HTR-8/SVneo (cell line): ENCODE measurements at regions not wholly inside any gene's neighbourhood (a gene's known extent, or its start where the extent isn't known, plus 50 kb on each side); places are given as distances from the start of the nearest gene placed in this dataset.

ENCODE experiments used
- DNase-seq: peaks from one replicate; pipeline ENCODE4 v3.0.0; 2011; ENCODE audit warnings: low spot score, mixed read lengths; ENCODE audit not compliant: insufficient read length
- FAIRE-seq: peaks from 2 replicates; lab custom pipeline; 2011; peaks lifted over from hg19 to GRCh38; lab: Jason Lieb, UNC

DNA sequence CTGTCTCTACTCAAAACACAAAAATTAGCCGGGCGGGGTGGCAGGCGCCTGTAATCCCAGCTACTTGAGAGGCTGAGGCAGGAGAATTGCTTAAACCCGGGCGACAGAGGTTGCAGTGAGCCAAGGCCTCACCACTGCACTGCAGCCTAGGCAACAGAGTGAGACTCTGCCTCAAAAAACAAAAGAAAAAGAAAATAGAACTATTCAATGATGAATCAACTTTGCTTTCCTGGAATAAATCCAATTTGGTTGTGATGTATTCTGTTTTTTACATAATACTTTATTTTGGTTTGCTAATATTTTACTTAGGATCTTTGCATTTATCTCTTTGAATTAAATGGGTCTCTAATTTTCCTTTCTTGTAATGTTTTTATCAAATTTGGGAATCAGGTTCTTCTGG, 86.3 kb upstream of the MBOAT2 start:
- no peak for FAIRE-seq

GRCh38 chr2:9087121-9087681, 83.7 kb upstream of the MBOAT2 start:
- no peak for FAIRE-seq
- peak; percentile 61 for DNase-seq

More for the DNA sequence above, 86.3 kb upstream of the MBOAT2 start:
- no peak for DNase-seq

DNA sequence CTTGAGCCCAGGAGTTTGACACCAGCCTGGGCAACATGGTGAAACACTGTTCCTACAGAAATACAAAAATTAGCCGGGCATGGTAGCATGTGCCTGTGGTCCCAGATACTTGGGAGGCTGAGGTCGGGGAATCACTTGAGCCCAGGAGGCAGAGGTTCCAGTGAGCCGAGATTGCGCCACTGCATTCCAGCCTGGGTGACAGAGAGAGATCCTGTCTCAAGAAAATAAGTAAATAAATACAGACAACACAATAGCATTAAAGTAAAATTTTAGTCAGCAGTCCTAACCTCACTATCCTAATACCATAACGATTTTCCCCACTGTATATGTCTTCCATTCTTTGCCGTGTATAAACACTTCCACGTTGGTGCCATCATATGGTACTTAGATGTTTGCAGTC, 83.0 kb upstream of the MBOAT2 start:
- FAIRE-seq: no peak
- no peak for DNase-seq

- DNase-seq (no peak), FAIRE-seq (no peak)
These were observed 81.9 kb upstream of the MBOAT2 start for GRCh38 chr2:9085353-9085752.

DNA sequence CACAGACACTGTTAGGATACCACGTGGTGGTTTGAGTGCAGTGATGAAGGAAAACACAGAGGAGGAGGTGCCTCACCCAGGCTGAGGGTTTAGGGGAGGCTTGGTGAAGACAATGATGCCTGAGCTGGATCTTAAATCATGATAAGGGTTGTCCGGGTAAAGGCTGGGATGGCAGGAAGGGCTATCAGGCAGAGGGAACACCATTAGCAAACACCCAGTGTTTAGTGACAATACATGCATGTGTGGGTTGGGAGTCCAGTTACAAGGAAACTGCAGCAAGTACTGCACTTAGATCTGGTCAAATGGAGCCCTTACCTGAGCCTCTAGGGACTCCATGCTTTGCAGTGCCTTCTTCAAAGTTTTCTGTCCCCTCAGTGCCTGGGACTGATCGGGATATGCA, 79.8 kb upstream of the MBOAT2 start:
- FAIRE-seq: no peak
- no peak for DNase-seq

DNA sequence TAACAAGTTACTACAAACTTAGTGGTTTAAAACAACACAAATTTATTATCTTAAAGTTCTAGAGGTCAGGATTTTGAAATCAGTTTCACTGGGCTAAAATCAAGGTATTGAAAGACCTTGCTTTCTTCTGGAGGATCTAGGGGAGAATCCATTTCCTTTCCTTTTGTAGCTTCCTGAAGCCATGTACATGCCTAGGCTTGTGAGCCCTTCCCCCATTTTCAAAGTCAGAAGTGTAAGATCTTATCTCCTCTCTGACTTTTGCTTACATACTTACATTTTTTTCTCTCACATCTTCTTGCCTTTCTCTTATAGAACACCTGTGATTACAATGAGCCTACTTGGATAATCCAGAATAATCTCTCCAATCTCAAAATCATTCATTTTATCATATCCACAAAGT, 78.7 kb upstream of the MBOAT2 start:
- no peak for DNase-seq
- no peak for FAIRE-seq

- no peak for DNase-seq
- FAIRE-seq: no peak
These were observed 78.3 kb upstream of the MBOAT2 start for GRCh38 chr2:9081750-9082149.

GRCh38 chr2:9078405-9078804, 74.9 kb upstream of the MBOAT2 start:
- DNase-seq (no peak), FAIRE-seq (no peak)

DNA sequence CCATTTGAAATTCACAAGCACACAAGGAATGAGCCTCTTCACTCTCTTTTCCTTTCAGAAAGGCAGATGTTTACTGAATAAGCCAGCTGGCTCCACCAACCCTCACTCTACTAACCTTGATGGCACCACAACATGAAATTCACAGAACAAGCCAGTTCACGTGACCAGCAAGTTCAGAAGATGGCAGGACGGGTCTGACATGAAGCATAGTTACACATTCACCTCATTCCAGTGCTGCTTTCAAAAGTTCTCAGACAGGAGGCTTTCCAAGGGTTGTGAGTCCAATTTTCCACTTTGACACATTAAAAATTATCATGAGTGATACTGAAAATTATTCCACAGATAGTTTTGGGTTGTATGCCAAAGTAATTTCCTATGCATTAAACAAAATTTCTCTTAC, 74.2 kb upstream of the MBOAT2 start:
- no peak for DNase-seq
- FAIRE-seq: no peak

GRCh38 chr2:9076755-9077154, 73.3 kb upstream of the MBOAT2 start:
- DNase-seq (no peak), FAIRE-seq (no peak)

GRCh38 chr2:9076210-9076609, 72.7 kb upstream of the MBOAT2 start:
- FAIRE-seq (no peak), DNase-seq (no peak)

DNA sequence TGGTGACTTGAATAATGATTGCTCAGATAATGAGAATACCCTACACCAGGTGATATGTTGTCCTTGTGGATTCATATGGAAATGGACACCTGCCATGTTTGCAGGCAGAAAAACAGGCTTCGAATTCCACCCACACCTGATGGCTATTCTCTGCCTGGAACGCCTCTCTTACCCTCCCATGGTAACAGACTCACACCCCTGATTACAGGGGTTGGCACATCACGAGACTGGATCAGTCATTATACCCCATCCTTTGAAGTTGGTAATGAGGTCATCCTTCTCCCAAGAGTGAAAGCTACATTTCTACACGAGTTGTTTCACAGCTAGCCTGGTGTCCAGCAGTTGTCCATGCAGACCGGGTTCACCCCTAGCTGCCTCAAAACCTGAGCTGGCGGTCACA, 71.4 kb upstream of the MBOAT2 start:
- DNase-seq (no peak), FAIRE-seq (no peak)

- FAIRE-seq (no peak), DNase-seq (no peak)
These were observed 68.2 kb upstream of the MBOAT2 start for GRCh38 chr2:9071584-9072124.

GRCh38 chr2:9071032-9071431, 67.5 kb upstream of the MBOAT2 start:
- DNase-seq (peak; percentile 65), FAIRE-seq (peak; percentile 60)

- DNase-seq (no peak), FAIRE-seq (peak; percentile 55)
These were observed 66.1 kb upstream of the MBOAT2 start for GRCh38 chr2:9069543-9069942.

- FAIRE-seq: no peak
- DNase-seq: no peak
These were observed 62.4 kb upstream of the MBOAT2 start for GRCh38 chr2:9065901-9066300.

DNA sequence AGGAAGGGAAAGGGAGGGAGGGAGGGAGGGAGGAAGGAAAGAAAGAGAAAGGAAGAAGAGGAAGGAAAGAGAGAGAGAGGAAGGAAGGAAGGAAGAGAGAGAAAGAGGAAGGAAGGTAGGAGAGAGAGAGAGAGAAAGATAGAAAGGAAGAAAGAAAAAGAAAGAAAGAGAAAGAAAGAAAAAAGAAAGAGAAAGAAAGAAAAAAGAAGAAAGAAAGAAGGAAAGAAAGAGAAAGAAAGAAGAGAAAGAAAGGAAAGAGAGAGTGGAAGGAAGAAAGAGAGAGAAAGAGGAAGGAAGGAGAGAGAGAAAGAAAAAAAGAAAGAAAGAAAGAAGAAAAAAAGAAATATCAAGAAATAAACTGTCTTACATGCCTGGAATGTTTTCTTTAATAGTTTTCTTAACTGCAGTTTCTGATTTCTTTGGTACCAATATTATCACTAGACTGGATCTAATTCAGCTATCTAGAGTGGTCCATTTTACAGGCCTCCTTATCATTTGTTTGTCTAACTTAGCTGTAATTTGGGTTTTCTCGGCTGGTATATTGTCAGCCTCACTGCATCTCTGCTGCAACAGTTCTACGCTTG, 59.6 kb upstream of the MBOAT2 start:
- no peak for FAIRE-seq
- no peak for DNase-seq

GRCh38 chr2:9060819-9061218, 57.3 kb upstream of the MBOAT2 start:
- FAIRE-seq (no peak), DNase-seq (no peak)

GRCh38 chr2:9057939-9058761, 54.7 kb upstream of the MBOAT2 start:
- DNase-seq: no peak
- no peak for FAIRE-seq

GRCh38 chr2:9055471-9055870, 52.0 kb upstream of the MBOAT2 start:
- FAIRE-seq (peak; percentile 16), DNase-seq (no peak)

- no peak for FAIRE-seq
These were observed 50.0 kb upstream of the MBOAT2 start for GRCh38 chr2:9053534-9053931.

More at GRCh38 chr2:9053534-9053931, 50.0 kb upstream of the MBOAT2 start:
- no peak for DNase-seq
